HEK293 (cell line): ENCODE measurements at regions not wholly inside any gene's neighbourhood (a gene's known extent, or its start where the extent isn't known, plus 50 kb on each side); places are given as distances from the start of the nearest gene placed in this dataset.

Experiments
- CTCF ChIA-PET: fragments of 350-600 bp; formaldehyde crosslinking; extraction: SDS; loops from one replicate; lab custom pipeline; 2021; ENCODE audit warnings: antibody characterized with exemption; lab: Yijun Ruan, JAX
- POLR2A ChIA-PET: fragments of 300-600 bp; formaldehyde crosslinking; extraction: SDS; loops from one replicate; lab custom pipeline; 2020; ENCODE audit warnings: antibody characterized with exemption, inconsistent platforms; lab: Yijun Ruan, JAX
- H3K27ac ChIP-seq: fragments of 200-500 bp; sonication (Bioruptor generic); 2 replicates; pipeline ENCODE4 v1.5.1; 2014; ENCODE audit warnings: low read depth, low read length, control low read depth, inconsistent platforms; ENCODE audit errors: extremely low read depth
- H3K36me3 ChIP-seq, 2 experiments: fragments of 200-500 bp in 1 of 2; sonication (Bioruptor generic) in 1 of 2; 1 replicate in 1 of 2; 2 replicates in 1 of 2; pipeline ENCODE4 v1.5.1; 2014 to 2017; ENCODE audit warnings: inconsistent platforms in 2 of 2, low read length in 2 of 2; ENCODE audit not compliant: control insufficient read depth in 2 of 2, insufficient read depth in 1 of 2
- H3K4me1 ChIP-seq: fragments of 200-500 bp; sonication (Bioruptor generic); 2 replicates; pipeline ENCODE4 v1.5.1; 2014; ENCODE audit warnings: mild to moderate bottlenecking, low read length, inconsistent platforms; ENCODE audit not compliant: control insufficient read depth, insufficient read depth
- H3K4me3 ChIP-seq: 2 replicates; pipeline ENCODE4 v1.5.1; 2011; ENCODE audit warnings: low read depth, mild to moderate bottlenecking, control low read depth, low read length, moderate library complexity
- H3K9me3 ChIP-seq: fragments of 200-500 bp; sonication (Bioruptor generic); 2 replicates; pipeline ENCODE4 v1.5.1; 2014; ENCODE audit warnings: low read depth, low read length, inconsistent platforms; ENCODE audit not compliant: control insufficient read depth, insufficient read depth
- FEZF1 ChIP-seq: fragments of 450-650 bp; formaldehyde crosslinking; IDR thresholded peaks from 2 replicates; pipeline ENCODE4 v1.5.1; 2016; ENCODE audit warnings: missing biosample characterization, missing genetic modification characterization
- KLF7 ChIP-seq: fragments of 450-650 bp; formaldehyde crosslinking; IDR thresholded peaks from 2 replicates; pipeline ENCODE4 v1.5.1; 2016; ENCODE audit warnings: missing biosample characterization, missing genetic modification characterization, borderline replicate concordance
- MZF1 ChIP-seq: fragments of 450-650 bp; formaldehyde crosslinking; IDR thresholded peaks from 2 replicates; pipeline ENCODE4 v1.5.1; 2017; ENCODE audit warnings: missing biosample characterization, missing genetic modification characterization, borderline replicate concordance
- OVOL3 ChIP-seq: fragments of 450-650 bp; formaldehyde crosslinking; IDR thresholded peaks from 2 replicates; pipeline ENCODE4 v1.5.1; 2016; ENCODE audit warnings: missing biosample characterization, missing genetic modification characterization
- ZBTB1 ChIP-seq: fragments of 450-650 bp; formaldehyde crosslinking; IDR thresholded peaks from 2 replicates; pipeline ENCODE4 v1.5.1; 2016; ENCODE audit warnings: missing biosample characterization, missing genetic modification characterization
- ZFHX2 ChIP-seq: fragments of 450-650 bp; formaldehyde crosslinking; conservative IDR thresholded peaks from 2 replicates; pipeline ENCODE4 v1.5.1; 2016; ENCODE audit warnings: missing biosample characterization, missing genetic modification characterization
- ZIC2 ChIP-seq: fragments of 450-650 bp; formaldehyde crosslinking; IDR thresholded peaks from 2 replicates; pipeline ENCODE4 v1.5.1; 2016; ENCODE audit warnings: missing biosample characterization, missing genetic modification characterization
- ZNF114 ChIP-seq: fragments of 450-650 bp; formaldehyde crosslinking; IDR thresholded peaks from 2 replicates; pipeline ENCODE4 v1.5.0; 2017; ENCODE audit warnings: missing biosample characterization, missing genetic modification characterization
- ZNF157 ChIP-seq: fragments of 450-650 bp; formaldehyde crosslinking; IDR thresholded peaks from 2 replicates; pipeline ENCODE4 v1.5.1; 2016; ENCODE audit warnings: missing biosample characterization, missing genetic modification characterization
- ZNF23 ChIP-seq: fragments of 450-650 bp; formaldehyde crosslinking; IDR thresholded peaks from 2 replicates; pipeline ENCODE4 v1.5.1; 2016; ENCODE audit warnings: missing biosample characterization, missing genetic modification characterization, borderline replicate concordance
- ZNF266 ChIP-seq: fragments of 450-650 bp; formaldehyde crosslinking; IDR thresholded peaks from 2 replicates; pipeline ENCODE4 v1.5.1; 2016; ENCODE audit warnings: missing biosample characterization, missing genetic modification characterization, low read depth
- ZNF621 ChIP-seq: fragments of 450-650 bp; formaldehyde crosslinking; IDR thresholded peaks from 2 replicates; pipeline ENCODE4 v1.5.1; 2017; ENCODE audit warnings: missing biosample characterization, missing genetic modification characterization
- ZNF626 ChIP-seq: fragments of 450-650 bp; sonication (Bioruptor Pico); formaldehyde crosslinking; IDR thresholded peaks from 2 replicates; pipeline ENCODE4 v1.5.1; 2018; ENCODE audit warnings: missing biosample characterization, missing genetic modification characterization, inconsistent platforms
- ZNF658 ChIP-seq: fragments of 450-650 bp; formaldehyde crosslinking; IDR thresholded peaks from 2 replicates; pipeline ENCODE4; 2016; ENCODE audit warnings: missing biosample characterization, missing genetic modification characterization
- ZNF664 ChIP-seq: fragments of 450-650 bp; formaldehyde crosslinking; IDR thresholded peaks from 2 replicates; pipeline ENCODE4 v1.5.1; 2016; ENCODE audit warnings: missing biosample characterization, missing genetic modification characterization
- ZNF670 ChIP-seq: fragments of 450-650 bp; formaldehyde crosslinking; IDR thresholded peaks from 2 replicates; pipeline ENCODE4 v1.5.1; 2016; ENCODE audit warnings: missing biosample characterization, missing genetic modification characterization, low read depth
- ZNF768 ChIP-seq: fragments of 450-650 bp; formaldehyde crosslinking; IDR thresholded peaks from 2 replicates; pipeline ENCODE4 v1.5.1; 2018; ENCODE audit warnings: missing biosample characterization, mild to moderate bottlenecking, missing genetic modification characterization
- ZNF777 ChIP-seq: fragments of 450-650 bp; formaldehyde crosslinking; IDR thresholded peaks from 2 replicates; pipeline ENCODE4 v1.5.1; 2017; ENCODE audit warnings: missing biosample characterization, missing genetic modification characterization, borderline replicate concordance
- ZSCAN30 ChIP-seq: fragments of 450-650 bp; IDR thresholded peaks from 2 replicates; pipeline ENCODE4 v1.5.1; 2018; ENCODE audit warnings: missing biosample characterization, mild to moderate bottlenecking, missing genetic modification characterization, moderate library complexity
- TF ChIP-seq, protein P1 (sequence below): fragments of 450-650 bp; formaldehyde crosslinking; IDR thresholded peaks from 2 replicates; pipeline ENCODE4 v1.5.1; 2016; ENCODE audit warnings: missing biosample characterization, missing genetic modification characterization
- TF ChIP-seq, protein P2 (sequence below): fragments of 450-650 bp; formaldehyde crosslinking; IDR thresholded peaks from 2 replicates; pipeline ENCODE4 v1.5.1; 2017; ENCODE audit warnings: missing biosample characterization, missing genetic modification characterization
- TF ChIP-seq, protein P3 (sequence below): fragments of 450-650 bp; formaldehyde crosslinking; IDR thresholded peaks from 2 replicates; pipeline ENCODE4 v1.5.1; 2016; ENCODE audit warnings: missing biosample characterization, missing genetic modification characterization
- TF ChIP-seq, protein P4 (sequence below): fragments of 450-650 bp; formaldehyde crosslinking; optimal IDR thresholded peaks from 2 replicates; pipeline ENCODE3; 2016; ENCODE audit warnings: missing biosample characterization, mild to moderate bottlenecking, missing genetic modification characterization
- TF ChIP-seq, protein P5 (sequence below): fragments of 450-650 bp; formaldehyde crosslinking; IDR thresholded peaks from 2 replicates; pipeline ENCODE4 v1.5.1; 2016; ENCODE audit warnings: missing biosample characterization, missing genetic modification characterization
- TF ChIP-seq, protein P6 (sequence below): fragments of 450-650 bp; formaldehyde crosslinking; IDR thresholded peaks from 2 replicates; pipeline ENCODE4 v1.5.1; 2016; ENCODE audit warnings: missing biosample characterization, missing genetic modification characterization

DNA sequence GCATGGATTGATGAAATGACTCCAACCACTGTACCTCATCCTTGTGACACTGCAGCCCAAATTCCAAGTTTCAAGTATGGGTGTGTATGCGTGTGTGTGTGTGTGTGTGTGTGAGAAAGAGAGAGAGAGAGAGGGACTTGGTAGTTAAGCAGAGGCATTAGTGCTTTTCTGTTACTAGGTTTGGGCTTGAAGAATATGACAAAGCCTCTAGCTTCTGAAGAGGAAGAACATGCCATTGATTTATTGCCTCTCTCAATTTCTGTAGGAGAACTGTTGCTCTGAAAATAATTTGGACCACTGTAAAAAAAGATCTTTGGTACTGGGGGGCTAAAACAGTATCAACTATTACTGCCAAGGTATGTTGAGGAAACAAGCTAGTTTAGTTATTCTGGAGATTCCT lies 139.2 kb downstream of the AQP9 start:
- no peaks in the 10 kb centered on the region for H3K4me1 ChIP-seq
- H3K27ac ChIP-seq: no peak overlapping the region
- TF ChIP-seq, protein P1, sequence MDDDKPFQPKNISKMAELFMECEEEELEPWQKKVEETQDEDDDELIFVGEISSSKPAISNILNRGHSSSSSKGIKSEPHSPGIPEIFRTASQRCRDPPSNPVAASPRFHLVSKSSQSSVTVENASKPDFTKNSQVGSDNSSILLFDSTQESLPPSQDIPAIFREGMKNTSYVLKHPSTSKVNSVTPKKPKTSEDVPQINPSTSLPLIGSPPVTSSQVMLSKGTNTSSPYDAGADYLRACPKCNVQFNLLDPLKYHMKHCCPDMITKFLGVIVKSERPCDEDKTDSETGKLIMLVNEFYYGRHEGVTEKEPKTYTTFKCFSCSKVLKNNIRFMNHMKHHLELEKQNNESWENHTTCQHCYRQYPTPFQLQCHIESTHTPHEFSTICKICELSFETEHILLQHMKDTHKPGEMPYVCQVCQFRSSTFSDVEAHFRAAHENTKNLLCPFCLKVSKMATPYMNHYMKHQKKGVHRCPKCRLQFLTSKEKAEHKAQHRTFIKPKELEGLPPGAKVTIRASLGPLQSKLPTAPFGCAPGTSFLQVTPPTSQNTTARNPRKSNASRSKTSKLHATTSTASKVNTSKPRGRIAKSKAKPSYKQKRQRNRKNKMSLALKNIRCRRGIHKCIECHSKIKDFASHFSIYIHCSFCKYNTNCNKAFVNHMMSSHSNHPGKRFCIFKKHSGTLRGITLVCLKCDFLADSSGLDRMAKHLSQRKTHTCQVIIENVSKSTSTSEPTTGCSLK (tag by site-specific recombination): no peak
- TF ChIP-seq ZNF114 (tag by site-specific recombination) (no peak), ZNF658 (tag by site-specific recombination) (no peak), ZNF23 (tag by site-specific recombination) (no peak), ZIC2 (no peak), ZNF768 (tag by site-specific recombination) (no peak), FEZF1 (tag by site-specific recombination) (no peak), ZNF266 (tag by site-specific recombination) (no peak), ZNF157 (no peak), OVOL3 (no peak), ZNF670 (tag by site-specific recombination) (no peak), KLF7 (tag by site-specific recombination) (no peak)
- TF ChIP-seq, protein P2, sequence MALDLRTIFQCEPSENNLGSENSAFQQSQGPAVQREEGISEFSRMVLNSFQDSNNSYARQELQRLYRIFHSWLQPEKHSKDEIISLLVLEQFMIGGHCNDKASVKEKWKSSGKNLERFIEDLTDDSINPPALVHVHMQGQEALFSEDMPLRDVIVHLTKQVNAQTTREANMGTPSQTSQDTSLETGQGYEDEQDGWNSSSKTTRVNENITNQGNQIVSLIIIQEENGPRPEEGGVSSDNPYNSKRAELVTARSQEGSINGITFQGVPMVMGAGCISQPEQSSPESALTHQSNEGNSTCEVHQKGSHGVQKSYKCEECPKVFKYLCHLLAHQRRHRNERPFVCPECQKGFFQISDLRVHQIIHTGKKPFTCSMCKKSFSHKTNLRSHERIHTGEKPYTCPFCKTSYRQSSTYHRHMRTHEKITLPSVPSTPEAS (tag by site-specific recombination): no peak
- TF ChIP-seq, protein P3, sequence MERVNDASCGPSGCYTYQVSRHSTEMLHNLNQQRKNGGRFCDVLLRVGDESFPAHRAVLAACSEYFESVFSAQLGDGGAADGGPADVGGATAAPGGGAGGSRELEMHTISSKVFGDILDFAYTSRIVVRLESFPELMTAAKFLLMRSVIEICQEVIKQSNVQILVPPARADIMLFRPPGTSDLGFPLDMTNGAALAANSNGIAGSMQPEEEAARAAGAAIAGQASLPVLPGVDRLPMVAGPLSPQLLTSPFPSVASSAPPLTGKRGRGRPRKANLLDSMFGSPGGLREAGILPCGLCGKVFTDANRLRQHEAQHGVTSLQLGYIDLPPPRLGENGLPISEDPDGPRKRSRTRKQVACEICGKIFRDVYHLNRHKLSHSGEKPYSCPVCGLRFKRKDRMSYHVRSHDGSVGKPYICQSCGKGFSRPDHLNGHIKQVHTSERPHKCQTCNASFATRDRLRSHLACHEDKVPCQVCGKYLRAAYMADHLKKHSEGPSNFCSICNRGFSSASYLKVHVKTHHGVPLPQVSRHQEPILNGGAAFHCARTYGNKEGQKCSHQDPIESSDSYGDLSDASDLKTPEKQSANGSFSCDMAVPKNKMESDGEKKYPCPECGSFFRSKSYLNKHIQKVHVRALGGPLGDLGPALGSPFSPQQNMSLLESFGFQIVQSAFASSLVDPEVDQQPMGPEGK (tag by site-specific recombination): no peak
- CTCF ChIA-PET: interaction anchor here (1.0 kb wide), 1 partner anchor 21 kb away, joined by 3 read pairs; no protein-coding TSS in a partner anchor
- no peaks in the 10 kb centered on the region for H3K36me3 ChIP-seq
- no peak overlapping the region for H3K4me3 ChIP-seq
- POLR2A ChIA-PET: no interaction called here
- H3K9me3 ChIP-seq: no peaks in the 10 kb centered on the region

DNA sequence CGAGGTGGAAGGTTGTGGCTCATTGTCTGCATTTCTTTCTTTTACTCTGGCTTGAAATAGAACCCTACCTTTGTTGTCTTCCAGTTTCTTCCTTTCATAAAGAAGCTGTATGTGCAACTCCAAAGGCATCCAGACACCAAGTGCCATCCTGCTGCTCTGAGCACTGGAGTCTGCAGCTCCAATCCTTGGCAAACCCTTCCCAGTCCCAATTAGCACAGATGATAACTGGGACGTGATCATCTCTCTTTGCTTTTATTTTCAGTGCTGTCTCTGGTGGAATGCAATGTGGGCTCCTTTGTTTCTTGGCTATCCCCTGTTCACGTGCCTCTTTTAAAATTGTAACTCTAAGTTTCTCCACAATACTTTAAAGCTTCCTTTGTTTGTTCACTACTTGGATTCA lies 140.9 kb downstream of the AQP9 start:
- POLR2A ChIA-PET: no interaction called here
- Histone ChIP-seq H3K9me3 (no peaks in the 10 kb centered on the region), H3K27ac (no peak overlapping the region), H3K36me3 (no peaks in the 10 kb centered on the region), H3K4me1 (no peaks in the 10 kb centered on the region), H3K4me3 (no peak overlapping the region)
- TF ChIP-seq, protein P4, sequence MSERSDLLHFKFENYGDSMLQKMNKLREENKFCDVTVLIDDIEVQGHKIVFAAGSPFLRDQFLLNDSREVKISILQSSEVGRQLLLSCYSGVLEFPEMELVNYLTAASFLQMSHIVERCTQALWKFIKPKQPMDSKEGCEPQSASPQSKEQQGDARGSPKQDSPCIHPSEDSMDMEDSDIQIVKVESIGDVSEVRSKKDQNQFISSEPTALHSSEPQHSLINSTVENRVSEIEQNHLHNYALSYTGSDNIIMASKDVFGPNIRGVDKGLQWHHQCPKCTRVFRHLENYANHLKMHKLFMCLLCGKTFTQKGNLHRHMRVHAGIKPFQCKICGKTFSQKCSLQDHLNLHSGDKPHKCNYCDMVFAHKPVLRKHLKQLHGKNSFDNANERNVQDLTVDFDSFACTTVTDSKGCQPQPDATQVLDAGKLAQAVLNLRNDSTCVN: no peak
- no peak for TF ChIP-seq ZNF664 (tag by site-specific recombination)
- TF ChIP-seq ZNF626 (tag by site-specific recombination): no peak
- no peak for TF ChIP-seq MZF1 (tag by site-specific recombination)
- no peak for TF ChIP-seq ZNF23 (tag by site-specific recombination)
- no peak for TF ChIP-seq ZFHX2 (tag by site-specific recombination)
- no peak for TF ChIP-seq ZBTB1 (tag by site-specific recombination)
- TF ChIP-seq ZNF621 (tag by site-specific recombination): no peak
- TF ChIP-seq, protein P5, sequence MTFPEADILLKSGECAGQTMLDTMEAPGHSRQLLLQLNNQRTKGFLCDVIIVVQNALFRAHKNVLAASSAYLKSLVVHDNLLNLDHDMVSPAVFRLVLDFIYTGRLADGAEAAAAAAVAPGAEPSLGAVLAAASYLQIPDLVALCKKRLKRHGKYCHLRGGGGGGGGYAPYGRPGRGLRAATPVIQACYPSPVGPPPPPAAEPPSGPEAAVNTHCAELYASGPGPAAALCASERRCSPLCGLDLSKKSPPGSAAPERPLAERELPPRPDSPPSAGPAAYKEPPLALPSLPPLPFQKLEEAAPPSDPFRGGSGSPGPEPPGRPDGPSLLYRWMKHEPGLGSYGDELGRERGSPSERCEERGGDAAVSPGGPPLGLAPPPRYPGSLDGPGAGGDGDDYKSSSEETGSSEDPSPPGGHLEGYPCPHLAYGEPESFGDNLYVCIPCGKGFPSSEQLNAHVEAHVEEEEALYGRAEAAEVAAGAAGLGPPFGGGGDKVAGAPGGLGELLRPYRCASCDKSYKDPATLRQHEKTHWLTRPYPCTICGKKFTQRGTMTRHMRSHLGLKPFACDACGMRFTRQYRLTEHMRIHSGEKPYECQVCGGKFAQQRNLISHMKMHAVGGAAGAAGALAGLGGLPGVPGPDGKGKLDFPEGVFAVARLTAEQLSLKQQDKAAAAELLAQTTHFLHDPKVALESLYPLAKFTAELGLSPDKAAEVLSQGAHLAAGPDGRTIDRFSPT (tag by site-specific recombination): no peak
- TF ChIP-seq, protein P6, sequence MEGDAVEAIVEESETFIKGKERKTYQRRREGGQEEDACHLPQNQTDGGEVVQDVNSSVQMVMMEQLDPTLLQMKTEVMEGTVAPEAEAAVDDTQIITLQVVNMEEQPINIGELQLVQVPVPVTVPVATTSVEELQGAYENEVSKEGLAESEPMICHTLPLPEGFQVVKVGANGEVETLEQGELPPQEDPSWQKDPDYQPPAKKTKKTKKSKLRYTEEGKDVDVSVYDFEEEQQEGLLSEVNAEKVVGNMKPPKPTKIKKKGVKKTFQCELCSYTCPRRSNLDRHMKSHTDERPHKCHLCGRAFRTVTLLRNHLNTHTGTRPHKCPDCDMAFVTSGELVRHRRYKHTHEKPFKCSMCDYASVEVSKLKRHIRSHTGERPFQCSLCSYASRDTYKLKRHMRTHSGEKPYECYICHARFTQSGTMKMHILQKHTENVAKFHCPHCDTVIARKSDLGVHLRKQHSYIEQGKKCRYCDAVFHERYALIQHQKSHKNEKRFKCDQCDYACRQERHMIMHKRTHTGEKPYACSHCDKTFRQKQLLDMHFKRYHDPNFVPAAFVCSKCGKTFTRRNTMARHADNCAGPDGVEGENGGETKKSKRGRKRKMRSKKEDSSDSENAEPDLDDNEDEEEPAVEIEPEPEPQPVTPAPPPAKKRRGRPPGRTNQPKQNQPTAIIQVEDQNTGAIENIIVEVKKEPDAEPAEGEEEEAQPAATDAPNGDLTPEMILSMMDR (tag by site-specific recombination): no peak
- no peak for TF ChIP-seq ZNF777 (tag by site-specific recombination)
- no peak for TF ChIP-seq ZSCAN30 (tag by site-specific recombination)
- CTCF ChIA-PET: no interaction called here
